DMS 273 (cell line): ENCODE measurements at regions not wholly inside any gene's neighbourhood (a gene's known extent, or its start where the extent isn't known, plus 50 kb on each side); places are given as distances from the start of the nearest gene placed in this dataset.
"Not testable (repeated sequence)": the region's sequence is repeated elsewhere in the genome, so short reads cannot be mapped to it uniquely, and the experiment has no call there.

Experiments used
- DNase-seq: peaks from one replicate; lab custom pipeline; 2025; ENCODE audit not compliant: unreplicated experiment; lab: John Stamatoyannopoulos, UW

DNA sequence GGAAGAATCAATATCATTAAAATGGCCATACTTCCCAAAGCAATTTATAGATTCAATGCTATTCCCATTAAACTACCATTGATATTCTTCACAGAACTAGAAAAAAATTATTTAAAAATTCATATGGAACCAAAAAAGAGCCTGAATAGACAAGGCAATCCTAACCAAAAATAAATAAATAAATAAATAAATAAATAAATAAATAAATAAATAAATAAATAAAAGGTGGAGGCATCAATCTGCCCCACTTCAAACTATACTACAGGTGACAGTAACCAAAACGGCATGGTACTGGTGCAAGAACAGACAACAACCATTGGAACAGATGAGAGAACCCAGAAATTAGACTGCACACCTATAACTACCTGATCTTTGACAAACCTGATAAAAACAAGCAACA is 598.5 kb upstream of the GRM3 start:
- DNase-seq, result not testable (repeated sequence)

- no peak for DNase-seq
Observed at GRCh38 chr7:86025807-86026206, 617.9 kb upstream of the GRM3 start.

- DNase-seq, result no peak
Observed at GRCh38 chr7:86013662-86014061, 630.0 kb upstream of the GRM3 start.

- no peak for DNase-seq
Observed at GRCh38 chr7:86012971-86013370, 630.7 kb upstream of the GRM3 start.

- no peak for DNase-seq
Observed at GRCh38 chr7:86008898-86009297, 634.8 kb upstream of the GRM3 start.

- no peak for DNase-seq
Observed at GRCh38 chr7:86006909-86007308, 636.8 kb upstream of the GRM3 start.

GRCh38 chr7:86002858-86003257 is 640.9 kb upstream of the GRM3 start:
- DNase-seq, result no peak

GRCh38 chr7:85997515-85997914 is 646.2 kb upstream of the GRM3 start:
- DNase-seq, result no peak

GRCh38 chr7:85995101-85995500 is 648.6 kb upstream of the GRM3 start:
- no peak for DNase-seq

- no peak for DNase-seq
Observed at GRCh38 chr7:85980740-85981139, 663.0 kb upstream of the GRM3 start.

- DNase-seq, result no peak
Observed at GRCh38 chr7:85974176-85974575, 669.5 kb upstream of the GRM3 start.

DNA sequence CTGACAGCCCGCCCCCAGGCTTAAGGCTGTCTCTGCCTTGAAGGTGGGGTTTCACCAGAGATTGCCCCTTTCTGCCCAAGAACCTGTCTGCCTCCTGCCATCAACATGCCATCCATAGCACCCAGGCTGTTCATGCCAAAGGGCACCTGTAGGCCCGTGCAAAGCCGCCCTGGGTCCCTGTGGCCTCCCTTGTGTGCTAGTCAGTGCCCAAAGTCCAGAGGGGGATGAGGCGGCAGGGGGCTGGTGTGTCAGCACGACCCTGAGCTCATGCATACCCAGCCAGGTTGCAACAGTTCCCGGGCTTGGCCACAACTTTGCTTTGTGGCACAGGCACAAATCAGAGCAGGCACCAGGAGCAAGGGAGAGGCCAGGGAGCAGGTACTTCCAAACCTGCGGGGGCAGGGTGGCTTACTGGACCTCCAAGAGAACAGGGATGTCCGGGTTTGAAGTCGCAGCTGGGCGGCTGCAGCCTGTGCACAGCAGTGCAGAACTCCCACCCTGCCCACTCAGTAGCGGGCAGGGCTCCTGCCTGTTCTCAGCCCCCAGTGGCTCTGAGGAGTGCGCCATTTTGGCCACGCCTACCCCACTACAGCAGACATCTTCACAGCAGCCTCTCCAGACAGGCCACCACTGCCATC is 671.1 kb upstream of the GRM3 start:
- no peak for DNase-seq

- DNase-seq, result no peak
Observed at GRCh38 chr7:85954961-85955360, 688.7 kb upstream of the GRM3 start.

- no peak for DNase-seq
Observed at GRCh38 chr7:85950871-85951270, 692.8 kb upstream of the GRM3 start.

- DNase-seq, result no peak
Observed at GRCh38 chr7:85950418-85950817, 693.3 kb upstream of the GRM3 start.

DNA sequence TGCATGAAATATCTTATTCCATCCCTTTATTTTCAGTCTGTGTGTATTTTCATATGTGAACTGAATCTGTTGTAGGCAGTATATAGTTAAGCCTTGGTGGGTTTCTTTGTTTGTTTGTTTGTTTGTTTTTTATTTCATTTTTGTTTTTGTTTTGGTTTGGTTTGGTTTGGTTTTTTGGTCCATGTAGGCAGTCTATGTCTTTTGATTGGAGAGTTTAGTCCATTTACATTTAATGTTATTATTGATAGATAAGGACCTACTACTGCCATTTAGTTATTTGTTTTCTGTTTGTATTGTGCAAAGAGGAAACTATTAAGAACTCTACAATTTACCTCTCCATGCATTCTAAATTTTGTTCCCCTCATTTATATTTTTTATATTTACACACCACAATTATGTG is 695.9 kb upstream of the GRM3 start:
- DNase-seq, result no peak

DNA sequence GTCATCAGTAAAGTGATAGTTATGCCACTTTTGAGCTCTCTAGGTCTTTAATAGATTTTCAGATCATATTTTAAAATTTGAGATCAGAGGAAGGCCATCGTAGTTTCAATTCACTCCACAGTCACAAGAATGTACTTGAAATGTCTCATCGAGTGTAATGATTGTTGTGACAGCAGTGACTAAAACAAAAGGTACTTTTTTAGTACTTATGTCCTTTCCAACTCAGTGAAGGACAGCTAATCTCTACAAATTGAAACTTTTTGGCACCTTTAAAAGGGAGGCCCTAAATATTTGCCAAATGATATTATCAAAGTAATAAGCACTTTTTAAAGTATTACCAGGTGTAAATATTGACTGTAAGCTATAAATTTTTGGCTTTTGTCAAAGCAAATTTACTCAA is 702.9 kb upstream of the GRM3 start:
- DNase-seq, result no peak

DNA sequence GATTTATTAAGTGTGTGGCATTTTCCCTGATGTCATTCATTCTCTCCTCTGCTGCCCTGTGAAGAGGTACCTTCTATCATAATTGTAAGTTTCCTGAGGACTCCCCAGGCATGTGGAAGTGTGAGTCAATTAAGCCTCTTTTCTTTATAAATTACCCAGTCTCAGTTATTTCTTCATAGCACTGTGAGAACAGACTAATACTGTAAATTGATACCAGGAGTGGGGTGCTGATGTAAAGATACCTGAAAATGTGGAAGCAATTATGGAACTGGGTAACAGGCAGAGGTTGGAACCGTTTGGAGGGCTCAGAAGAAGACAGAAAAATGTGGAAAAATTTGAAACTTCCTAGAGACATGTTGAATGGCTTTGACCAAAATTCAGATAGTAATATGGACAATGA is 711.8 kb upstream of the GRM3 start:
- no peak for DNase-seq

- no peak for DNase-seq
Observed at GRCh38 chr7:85928500-85928899, 715.2 kb upstream of the GRM3 start.

DNA sequence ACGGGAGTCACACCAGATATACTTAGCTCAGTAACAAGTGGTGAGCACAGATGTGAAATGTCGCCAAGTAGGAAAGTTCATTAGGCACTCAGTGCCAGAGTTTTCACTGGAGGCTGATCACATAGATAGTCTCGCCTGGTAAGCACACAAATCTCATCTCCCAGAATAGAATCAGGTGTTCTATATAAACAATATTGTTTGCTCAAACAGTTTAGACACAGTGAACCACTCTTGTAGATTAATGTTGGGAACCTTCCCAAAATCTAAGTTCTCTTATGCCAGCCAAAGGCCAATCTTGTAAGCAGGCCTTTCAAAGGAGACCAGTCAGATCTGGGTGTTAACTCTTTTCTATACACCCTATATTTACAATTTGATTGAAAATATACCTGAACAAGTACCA is 716.5 kb upstream of the GRM3 start:
- no peak for DNase-seq

DNA sequence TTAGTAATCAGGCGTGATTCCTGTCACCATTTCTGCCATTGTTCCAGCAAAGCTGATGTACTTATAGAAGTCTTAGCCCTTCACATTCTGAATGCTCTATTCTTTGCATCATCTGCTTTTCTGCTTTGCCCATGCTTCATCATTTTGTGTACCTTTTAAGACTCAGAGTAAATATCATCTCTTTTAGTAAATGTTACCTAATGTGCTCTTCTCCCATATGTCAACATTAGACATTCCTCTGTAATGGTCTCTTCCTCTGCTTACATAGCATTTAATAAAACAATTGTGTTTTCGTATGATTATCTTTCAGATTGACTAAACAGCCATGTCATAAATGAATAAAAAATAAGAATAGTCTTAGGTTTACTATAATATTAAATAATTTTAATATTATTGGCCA is 719.6 kb upstream of the GRM3 start:
- DNase-seq, result no peak

GRCh38 chr7:85916016-85916415 is 727.7 kb upstream of the GRM3 start:
- DNase-seq, result no peak

DNA sequence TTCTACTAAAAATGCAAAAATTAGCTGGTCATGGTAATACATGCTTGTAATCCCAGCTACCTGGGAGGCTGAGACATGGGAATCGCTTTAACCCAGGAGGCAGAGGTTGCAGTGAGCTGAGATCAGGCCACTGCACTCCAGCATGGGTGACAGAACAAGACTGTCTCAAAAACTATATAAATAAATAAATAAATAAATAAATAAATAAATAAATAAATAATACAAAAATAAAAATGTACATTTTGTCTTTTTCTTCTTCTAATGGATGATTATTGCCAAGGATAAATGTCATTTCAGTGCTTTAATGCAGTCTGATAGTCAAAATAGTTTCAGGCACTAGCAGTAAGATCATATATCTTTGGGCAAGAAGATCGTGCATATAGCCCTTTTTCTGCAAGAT is 727.6 kb upstream of the SEMA3D start:
- DNase-seq, result no peak

- DNase-seq, result no peak
Observed at GRCh38 chr7:85908051-85908450, 721.2 kb upstream of the SEMA3D start.
